IPS-20b (cell line): ENCODE measurements at regions not wholly inside any gene's neighbourhood (a gene's known extent, or its start where the extent isn't known, plus 50 kb on each side); places are given as distances from the start of the nearest gene placed in this dataset.

ENCODE experiments used
- H3K27ac ChIP-seq: one replicate; pipeline ENCODE4 v1.5.1; 2013; ENCODE audit warnings: low read length
- H3K27me3 ChIP-seq: 2 replicates; pipeline ENCODE4 v1.6.1; 2013; ENCODE audit warnings: mild to moderate bottlenecking, low read length, inconsistent platforms; ENCODE audit not compliant: insufficient read depth
- H3K36me3 ChIP-seq: 2 replicates; pipeline ENCODE4 v1.6.1; 2013; ENCODE audit warnings: low read depth, mild to moderate bottlenecking, inconsistent platforms, low read length, moderate library complexity; ENCODE audit not compliant: insufficient read depth
- H3K4me1 ChIP-seq: 2 replicates; pipeline ENCODE4 v1.6.1; 2013; ENCODE audit warnings: mild to moderate bottlenecking, control low read depth, inconsistent platforms, low read length, moderate library complexity; ENCODE audit not compliant: insufficient read depth
- H3K4me3 ChIP-seq: 2 replicates; pipeline ENCODE4 v1.5.1; 2013; ENCODE audit warnings: mild to moderate bottlenecking, low read length, inconsistent platforms
- H3K9ac ChIP-seq: 2 replicates; pipeline ENCODE4 v1.6.1; 2013; ENCODE audit warnings: low read depth, mild to moderate bottlenecking, inconsistent platforms, low read length, moderate library complexity
- H3K9me3 ChIP-seq: 2 replicates; pipeline ENCODE4 v1.6.1; 2013; ENCODE audit warnings: mild to moderate bottlenecking, low read depth, low read length, inconsistent platforms; ENCODE audit not compliant: insufficient read depth

DNA sequence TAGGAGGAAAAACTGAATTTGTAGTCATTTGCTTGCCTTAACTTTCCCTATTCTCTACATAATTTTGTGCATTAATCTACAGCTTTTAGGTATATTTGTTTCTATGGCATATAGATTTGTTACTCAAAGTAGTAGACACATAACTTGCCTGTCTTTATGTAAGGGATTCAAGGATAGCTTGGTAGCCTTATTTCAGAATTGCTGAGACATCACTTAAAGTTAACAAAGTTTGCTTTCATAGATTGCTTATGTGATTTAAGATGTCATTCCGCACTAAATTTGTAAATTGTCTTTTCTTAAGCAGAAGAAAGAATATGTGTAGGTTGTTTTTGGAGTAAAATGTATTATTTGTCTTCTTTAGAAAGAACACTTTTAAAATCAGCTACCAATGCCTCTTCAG lies 477.7 kb upstream of the NOVA1 start:
- Histone ChIP-seq H3K36me3 (no peaks in the 10 kb centered on the region), H3K27me3 (no peaks in the 10 kb centered on the region), H3K9ac (no peak overlapping the region), H3K27ac (no peak overlapping the region), H3K4me1 (no peaks in the 10 kb centered on the region), H3K9me3 (no peaks in the 10 kb centered on the region), H3K4me3 (no peak overlapping the region)

DNA sequence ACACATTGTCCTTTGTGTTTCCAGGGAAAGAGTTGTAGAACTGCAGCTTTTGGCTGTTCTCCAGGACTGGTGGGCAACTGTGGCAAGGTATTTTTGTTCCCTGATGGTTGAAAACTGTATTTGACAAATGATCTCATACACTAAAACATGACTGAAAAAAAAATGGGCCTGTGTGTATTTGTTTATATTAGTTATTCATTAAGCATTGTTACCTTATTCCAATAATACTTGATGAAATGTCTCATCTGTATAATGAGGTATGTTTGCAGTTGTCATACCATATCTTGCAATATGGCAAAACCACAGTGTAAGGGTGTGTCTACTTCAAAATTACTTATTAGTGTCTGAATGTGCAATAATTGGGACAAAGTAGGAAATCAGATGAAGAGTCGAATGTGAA lies 479.4 kb upstream of the NOVA1 start:
- Histone ChIP-seq H3K4me1 (no peaks in the 10 kb centered on the region), H3K9me3 (no peaks in the 10 kb centered on the region), H3K9ac (no peak overlapping the region), H3K4me3 (no peak overlapping the region), H3K27ac (no peak overlapping the region), H3K36me3 (no peaks in the 10 kb centered on the region), H3K27me3 (no peaks in the 10 kb centered on the region)

DNA sequence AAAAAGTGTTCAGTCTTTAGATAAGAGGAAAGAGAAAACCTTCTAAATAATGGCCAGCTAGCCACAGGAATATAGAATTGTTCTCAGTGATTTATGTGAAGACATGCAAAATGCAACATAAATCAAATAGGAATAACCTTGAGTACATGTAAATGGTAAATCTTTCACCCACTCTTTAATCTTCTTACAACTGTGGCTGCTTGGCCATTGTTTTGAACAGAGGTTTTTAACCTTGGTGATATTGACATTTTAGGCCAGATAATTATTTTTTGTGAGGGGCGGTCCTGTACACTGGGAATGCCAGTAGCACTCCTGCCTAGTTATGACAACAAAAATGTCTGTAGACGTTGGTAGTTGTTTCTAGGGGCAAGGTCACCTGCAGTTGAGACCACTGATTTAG lies 479.9 kb upstream of the NOVA1 start:
- H3K27ac ChIP-seq = no peak overlapping the region
- no peaks in the 10 kb centered on the region for H3K9me3 ChIP-seq
- H3K36me3 ChIP-seq = no peaks in the 10 kb centered on the region
- H3K27me3 ChIP-seq = no peaks in the 10 kb centered on the region
- no peaks in the 10 kb centered on the region for H3K4me1 ChIP-seq
- H3K9ac ChIP-seq = no peak overlapping the region
- no peak overlapping the region for H3K4me3 ChIP-seq

DNA sequence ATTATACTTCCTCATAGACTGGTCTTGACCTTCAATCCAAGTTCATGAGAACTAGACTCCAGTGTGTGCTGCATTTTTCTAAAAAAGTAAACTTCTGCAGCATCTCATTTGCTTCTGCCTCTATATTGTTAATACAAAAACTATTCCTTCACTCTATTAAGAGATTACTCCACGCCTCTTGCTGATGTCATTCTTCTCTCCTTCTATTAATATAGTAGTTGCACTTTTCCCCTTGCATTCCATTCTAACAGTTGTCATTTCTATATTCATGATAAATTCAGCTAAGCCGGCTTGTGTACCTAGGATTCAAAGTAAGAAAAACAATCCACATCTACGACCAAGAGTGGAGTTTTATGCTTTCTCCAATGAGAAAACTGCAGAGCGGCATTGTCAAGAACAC lies 480.4 kb upstream of the NOVA1 start:
- no peak overlapping the region for H3K4me3 ChIP-seq

DNA sequence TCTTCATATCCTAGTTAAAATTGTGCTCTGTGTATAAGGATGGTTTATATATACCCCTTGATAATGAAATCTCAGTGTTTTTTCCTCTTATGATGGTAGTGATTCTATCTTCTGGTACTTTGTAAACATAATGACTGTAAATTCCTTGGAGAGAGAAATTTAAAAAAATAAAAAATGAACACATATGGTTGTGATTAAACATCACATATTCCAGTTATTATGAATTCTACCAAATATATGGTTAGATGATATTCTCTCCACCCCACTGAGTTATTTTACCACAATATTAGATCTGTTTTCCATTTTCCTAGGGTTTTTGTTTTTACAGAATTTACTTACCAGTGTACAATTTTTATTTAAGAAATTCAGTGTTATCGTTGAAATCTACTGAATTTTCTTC lies 481.9 kb upstream of the NOVA1 start:
- H3K4me1 ChIP-seq = no peaks in the 10 kb centered on the region
- H3K4me3 ChIP-seq = no peak overlapping the region
- no peaks in the 10 kb centered on the region for H3K27me3 ChIP-seq

More for the DNA sequence above, 480.4 kb upstream of the NOVA1 start:
- no peaks in the 10 kb centered on the region for H3K9me3 ChIP-seq
- H3K27ac ChIP-seq = no peak overlapping the region
- no peaks in the 10 kb centered on the region for H3K27me3 ChIP-seq
- H3K36me3 ChIP-seq = no peaks in the 10 kb centered on the region
- H3K4me1 ChIP-seq = no peaks in the 10 kb centered on the region
- H3K9ac ChIP-seq = no peak overlapping the region

DNA sequence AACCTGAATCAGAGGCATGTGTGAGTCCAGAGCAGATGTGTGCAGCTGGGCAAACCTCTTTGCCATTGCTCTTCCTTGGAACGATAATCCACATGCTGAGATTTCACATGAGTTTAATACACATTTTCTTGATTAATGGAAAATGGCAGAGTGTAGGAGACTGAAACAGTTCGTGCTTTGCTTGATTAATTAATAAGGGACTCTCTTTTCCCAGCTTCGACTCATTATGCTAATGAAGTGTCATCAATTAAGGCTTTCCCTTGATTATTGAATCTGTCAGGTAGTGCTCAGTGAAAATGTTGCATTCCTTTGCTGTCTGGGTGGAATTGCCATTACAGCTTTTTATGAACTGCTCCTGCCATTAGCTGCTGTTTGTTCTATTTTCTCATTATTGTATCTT lies 487.7 kb upstream of the NOVA1 start:
- no peak overlapping the region for H3K4me3 ChIP-seq
- H3K27ac ChIP-seq = no peak overlapping the region
- H3K9me3 ChIP-seq = no peaks in the 10 kb centered on the region
- H3K9ac ChIP-seq = no peak overlapping the region
- H3K36me3 ChIP-seq = no peaks in the 10 kb centered on the region
- H3K27me3 ChIP-seq = no peaks in the 10 kb centered on the region
- H3K4me1 ChIP-seq = no peaks in the 10 kb centered on the region

More for the DNA sequence above, 481.9 kb upstream of the NOVA1 start:
- no peak overlapping the region for H3K9ac ChIP-seq
- H3K27ac ChIP-seq = no peak overlapping the region
- H3K36me3 ChIP-seq = no peaks in the 10 kb centered on the region
- no peaks in the 10 kb centered on the region for H3K9me3 ChIP-seq

DNA sequence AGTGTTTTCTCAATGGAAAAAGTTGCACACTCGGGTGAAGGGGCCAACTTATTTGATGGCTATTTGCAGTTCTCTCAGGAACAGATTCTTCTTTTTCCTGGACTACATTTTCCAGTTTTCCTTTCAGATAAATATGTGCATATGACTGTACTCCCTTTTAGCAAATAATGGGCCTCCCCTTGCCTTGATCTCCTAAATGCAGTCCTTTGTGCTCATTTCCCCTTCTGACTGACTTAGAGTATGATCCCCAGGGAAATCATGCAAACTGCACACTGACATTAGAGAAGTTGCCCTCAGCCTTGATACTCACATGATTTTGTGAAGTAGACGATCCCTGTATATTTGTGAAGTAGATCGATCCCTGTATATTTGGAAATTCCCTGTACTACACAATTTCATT lies 492.9 kb upstream of the NOVA1 start:
- Histone ChIP-seq H3K9ac (no peak overlapping the region), H3K4me1 (no peaks in the 10 kb centered on the region), H3K27ac (no peak overlapping the region), H3K4me3 (no peak overlapping the region), H3K27me3 (no peaks in the 10 kb centered on the region), H3K9me3 (no peaks in the 10 kb centered on the region), H3K36me3 (no peaks in the 10 kb centered on the region)

DNA sequence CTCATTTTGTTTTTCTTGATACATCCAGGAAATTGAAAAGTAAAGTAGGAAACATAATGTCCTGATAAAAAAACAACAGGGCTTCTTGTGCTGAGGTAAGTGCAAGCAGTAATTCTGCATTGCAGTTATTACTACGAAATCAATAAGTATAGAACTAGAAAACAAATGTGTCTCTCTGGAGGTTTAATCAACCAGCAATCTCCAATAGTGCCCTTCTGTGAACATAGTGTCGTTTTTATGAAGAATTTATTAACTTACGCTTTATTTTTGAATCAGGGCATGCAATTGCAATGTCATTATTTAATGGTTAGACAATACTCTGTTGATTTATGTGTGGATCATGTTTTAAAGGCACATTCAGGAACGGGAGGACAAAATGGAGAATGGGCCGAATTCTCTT lies 494.1 kb upstream of the NOVA1 start:
- no peaks in the 10 kb centered on the region for H3K36me3 ChIP-seq
- no peak overlapping the region for H3K27ac ChIP-seq
- no peak overlapping the region for H3K9ac ChIP-seq
- H3K27me3 ChIP-seq = no peaks in the 10 kb centered on the region
- H3K9me3 ChIP-seq = no peaks in the 10 kb centered on the region
- H3K4me1 ChIP-seq = no peaks in the 10 kb centered on the region
- H3K4me3 ChIP-seq = no peak overlapping the region

DNA sequence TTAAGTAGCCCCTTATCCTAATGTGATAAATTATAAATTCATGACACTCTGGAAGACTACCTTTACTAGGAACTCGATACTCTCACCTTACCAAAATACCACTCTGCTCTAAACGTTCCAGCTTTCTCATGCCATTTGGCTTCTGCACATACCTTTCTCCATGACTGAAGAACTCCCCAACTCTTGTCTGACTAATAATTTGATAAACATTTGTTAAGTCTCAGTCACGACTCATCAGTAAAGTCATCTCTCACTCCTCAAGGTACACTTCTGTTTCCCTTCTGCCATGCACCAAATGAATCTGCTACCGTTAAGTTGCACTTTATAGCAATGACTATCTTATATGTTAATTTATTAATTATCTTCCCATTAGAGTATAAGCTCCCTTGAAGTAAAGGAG lies 498.3 kb upstream of the NOVA1 start:
- no peaks in the 10 kb centered on the region for H3K4me1 ChIP-seq
- no peak overlapping the region for H3K4me3 ChIP-seq
- no peaks in the 10 kb centered on the region for H3K36me3 ChIP-seq
- no peak overlapping the region for H3K27ac ChIP-seq
- H3K9me3 ChIP-seq = no peaks in the 10 kb centered on the region
- H3K9ac ChIP-seq = no peak overlapping the region
- H3K27me3 ChIP-seq = no peaks in the 10 kb centered on the region

DNA sequence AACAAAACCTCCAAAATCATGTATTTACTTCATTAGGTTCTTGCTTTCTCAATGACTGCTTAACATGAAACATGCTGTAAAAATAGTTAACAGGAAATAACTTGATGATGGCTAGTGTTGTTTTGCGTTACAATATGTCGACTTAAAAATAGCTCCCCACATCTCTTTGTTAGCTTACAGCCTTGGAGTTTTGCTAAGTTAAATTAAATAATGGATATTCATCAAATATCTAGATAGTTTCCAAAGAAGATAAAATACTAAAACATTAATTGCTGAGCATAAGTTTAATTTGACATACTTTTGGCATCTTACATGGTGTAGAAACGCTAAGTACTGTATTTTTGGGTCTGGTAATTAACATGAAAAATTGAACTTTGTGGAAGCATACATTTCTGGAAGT lies 500.6 kb upstream of the NOVA1 start:
- H3K27ac ChIP-seq = no peak overlapping the region
- no peaks in the 10 kb centered on the region for H3K4me1 ChIP-seq
- no peak overlapping the region for H3K4me3 ChIP-seq
- H3K36me3 ChIP-seq = no peaks in the 10 kb centered on the region
- H3K9ac ChIP-seq = no peak overlapping the region
- H3K27me3 ChIP-seq = no peaks in the 10 kb centered on the region
- no peaks in the 10 kb centered on the region for H3K9me3 ChIP-seq

DNA sequence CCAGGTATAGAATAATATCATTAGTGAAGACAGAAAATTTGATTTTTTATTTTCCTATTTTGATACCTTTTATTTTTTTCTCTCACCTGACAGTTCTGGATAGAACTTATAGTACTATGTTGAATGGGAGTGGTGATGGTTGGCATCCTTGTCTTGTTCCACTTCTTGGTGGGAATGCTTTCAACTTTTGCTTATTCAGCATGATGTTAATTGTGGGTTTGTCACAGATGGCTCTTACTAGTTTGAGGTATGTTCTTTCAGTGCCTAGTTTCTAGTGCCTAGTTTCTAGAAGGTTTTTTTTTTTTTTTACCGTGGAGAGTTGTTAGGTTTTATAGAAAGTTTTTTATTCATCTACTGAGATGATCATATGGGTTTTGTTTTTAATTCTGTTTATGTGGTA lies 516.3 kb upstream of the NOVA1 start:
- Histone ChIP-seq H3K4me1 (no peaks in the 10 kb centered on the region), H3K9ac (no peak overlapping the region), H3K27me3 (no peaks in the 10 kb centered on the region), H3K9me3 (no peaks in the 10 kb centered on the region), H3K36me3 (no peaks in the 10 kb centered on the region), H3K4me3 (no peak overlapping the region), H3K27ac (no peak overlapping the region)

DNA sequence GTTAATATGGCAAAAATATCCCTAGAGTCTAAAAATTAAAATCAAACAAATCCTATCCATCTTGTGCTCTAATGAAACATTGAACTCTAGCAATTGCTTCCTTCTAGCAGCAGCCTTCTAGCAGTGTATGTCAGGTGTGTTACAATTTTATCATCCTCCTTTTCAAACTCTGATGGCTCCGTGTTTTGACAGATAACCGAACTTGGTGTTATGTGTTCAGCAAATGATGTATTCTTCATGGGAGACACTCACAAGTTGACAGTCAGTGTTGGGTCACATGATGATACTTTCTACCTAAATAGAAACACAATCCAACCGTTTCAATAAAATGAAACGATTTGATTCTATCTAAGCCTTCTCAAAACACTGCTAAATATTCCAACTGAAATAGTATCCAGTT lies 525.3 kb upstream of the NOVA1 start:
- Histone ChIP-seq H3K27ac (no peak overlapping the region), H3K36me3 (no peaks in the 10 kb centered on the region), H3K27me3 (no peaks in the 10 kb centered on the region), H3K4me1 (no peaks in the 10 kb centered on the region), H3K4me3 (no peak overlapping the region), H3K9me3 (peaks cover 14% of the 10 kb centered on the region), H3K9ac (no peak overlapping the region)

DNA sequence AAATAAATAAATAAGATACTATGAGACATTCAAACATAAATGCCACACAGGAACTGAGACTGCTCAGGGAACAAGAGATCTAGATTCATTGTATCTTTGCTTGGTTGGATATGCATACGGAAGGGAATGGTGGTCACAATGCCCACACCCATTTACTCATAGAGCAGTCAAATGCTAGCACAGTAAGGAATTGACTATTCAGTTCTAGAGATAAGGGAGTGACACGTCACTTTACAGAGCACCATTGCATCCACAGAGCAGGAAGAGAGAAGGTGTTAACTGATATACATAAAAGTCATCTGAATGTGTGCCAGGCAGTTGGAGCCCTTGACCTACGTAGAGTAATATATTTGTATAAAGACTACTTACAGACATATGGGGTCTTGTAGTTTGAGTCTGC lies 530.0 kb upstream of the NOVA1 start:
- H3K27me3 ChIP-seq = no peaks in the 10 kb centered on the region
- H3K27ac ChIP-seq = no peak overlapping the region
- H3K9me3 ChIP-seq = peaks cover 4% of the 10 kb centered on the region; the same call in 1 of the 2 replicates
- H3K9ac ChIP-seq = no peak overlapping the region
- no peak overlapping the region for H3K4me3 ChIP-seq
- no peaks in the 10 kb centered on the region for H3K36me3 ChIP-seq
- H3K4me1 ChIP-seq = no peaks in the 10 kb centered on the region
